ENCODE measurements at regions not wholly inside any gene's neighbourhood (a gene's known extent, or its start where the extent isn't known, plus 50 kb on each side); places are given as distances from the start of the nearest gene placed in this dataset.

- TF ChIP-seq, protein P1, sequence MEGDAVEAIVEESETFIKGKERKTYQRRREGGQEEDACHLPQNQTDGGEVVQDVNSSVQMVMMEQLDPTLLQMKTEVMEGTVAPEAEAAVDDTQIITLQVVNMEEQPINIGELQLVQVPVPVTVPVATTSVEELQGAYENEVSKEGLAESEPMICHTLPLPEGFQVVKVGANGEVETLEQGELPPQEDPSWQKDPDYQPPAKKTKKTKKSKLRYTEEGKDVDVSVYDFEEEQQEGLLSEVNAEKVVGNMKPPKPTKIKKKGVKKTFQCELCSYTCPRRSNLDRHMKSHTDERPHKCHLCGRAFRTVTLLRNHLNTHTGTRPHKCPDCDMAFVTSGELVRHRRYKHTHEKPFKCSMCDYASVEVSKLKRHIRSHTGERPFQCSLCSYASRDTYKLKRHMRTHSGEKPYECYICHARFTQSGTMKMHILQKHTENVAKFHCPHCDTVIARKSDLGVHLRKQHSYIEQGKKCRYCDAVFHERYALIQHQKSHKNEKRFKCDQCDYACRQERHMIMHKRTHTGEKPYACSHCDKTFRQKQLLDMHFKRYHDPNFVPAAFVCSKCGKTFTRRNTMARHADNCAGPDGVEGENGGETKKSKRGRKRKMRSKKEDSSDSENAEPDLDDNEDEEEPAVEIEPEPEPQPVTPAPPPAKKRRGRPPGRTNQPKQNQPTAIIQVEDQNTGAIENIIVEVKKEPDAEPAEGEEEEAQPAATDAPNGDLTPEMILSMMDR (IDR thresholded peaks at IDR 0.05; ENCODE audit: insufficient read depth, low read depth, low read length, missing control alignments) = no peak
- no peak for DNase-seq (ENCODE audit: low read depth)
- no peak overlapping the region for H3K4me3 ChIP-seq (ENCODE audit: low read depth, low read length)
These were observed 111.1 kb upstream of the GPR149 start for GRCh38 chr3:154540950-154541604.

- H3K4me3 ChIP-seq (ENCODE audit: low read depth, low read length) = no peak overlapping the region
- DNase-seq (ENCODE audit: low read depth) = no peak
- TF ChIP-seq, protein P1 (IDR thresholded peaks at IDR 0.05; ENCODE audit: insufficient read depth, low read depth, low read length, missing control alignments) = no peak
These were observed 108.8 kb upstream of the GPR149 start for GRCh38 chr3:154538566-154539360.

DNA sequence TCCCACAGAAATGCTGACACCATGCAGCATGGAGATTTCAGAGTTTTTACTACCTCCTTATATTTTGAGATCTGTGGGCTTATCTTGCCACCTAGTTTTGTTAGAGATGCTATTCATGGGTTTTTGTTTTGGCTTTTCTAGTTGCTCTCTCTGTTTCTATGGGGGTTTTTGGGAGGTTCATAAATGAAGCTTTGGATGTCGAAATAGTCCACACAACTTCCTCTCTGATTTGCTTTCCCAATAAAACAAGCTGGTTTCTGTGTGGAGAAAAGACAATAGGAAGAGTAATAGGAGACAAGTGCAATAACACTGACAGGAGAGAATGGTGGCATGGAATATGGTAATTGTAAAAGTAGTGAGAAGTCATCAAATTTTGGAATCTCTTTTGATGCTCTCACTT is 106.8 kb upstream of the GPR149 start:
- no peak for DNase-seq (ENCODE audit: low read depth)
- H3K4me3 ChIP-seq (ENCODE audit: low read depth, low read length) = no peak overlapping the region
- TF ChIP-seq, protein P1 (IDR thresholded peaks at IDR 0.05; ENCODE audit: insufficient read depth, low read depth, low read length, missing control alignments) = no peak

DNA sequence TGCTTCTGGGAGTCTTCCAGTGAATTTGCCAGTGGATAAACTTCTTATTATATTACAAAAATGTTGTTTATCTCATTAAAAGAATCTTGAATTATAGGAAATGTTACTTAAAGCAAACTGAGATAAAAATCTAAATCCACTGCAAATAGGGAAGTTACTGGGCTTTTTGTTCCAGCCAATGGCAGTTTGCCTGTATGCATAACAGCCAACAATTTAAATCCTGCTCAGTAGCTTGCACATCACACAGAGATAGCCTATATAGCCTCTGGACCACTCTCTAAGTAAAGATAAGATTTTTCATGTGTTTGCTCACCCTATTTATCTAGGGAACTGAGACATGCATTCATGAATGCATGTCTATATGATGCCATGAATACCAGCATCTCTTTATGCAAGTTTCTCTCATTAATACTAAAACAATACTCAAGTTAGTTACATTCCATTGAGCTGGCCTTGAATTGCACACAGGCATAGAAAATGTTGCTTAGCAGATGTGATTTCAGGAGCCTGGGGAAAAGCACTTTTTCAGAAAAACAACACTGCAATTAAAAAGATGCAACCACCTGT is 92.1 kb upstream of the GPR149 start:
- TF ChIP-seq, protein P1 (IDR thresholded peaks at IDR 0.05; ENCODE audit: insufficient read depth, low read depth, low read length, missing control alignments) = no peak
- no peak overlapping the region for H3K4me3 ChIP-seq (ENCODE audit: low read depth, low read length)
- no peak for DNase-seq (ENCODE audit: low read depth)

DNA sequence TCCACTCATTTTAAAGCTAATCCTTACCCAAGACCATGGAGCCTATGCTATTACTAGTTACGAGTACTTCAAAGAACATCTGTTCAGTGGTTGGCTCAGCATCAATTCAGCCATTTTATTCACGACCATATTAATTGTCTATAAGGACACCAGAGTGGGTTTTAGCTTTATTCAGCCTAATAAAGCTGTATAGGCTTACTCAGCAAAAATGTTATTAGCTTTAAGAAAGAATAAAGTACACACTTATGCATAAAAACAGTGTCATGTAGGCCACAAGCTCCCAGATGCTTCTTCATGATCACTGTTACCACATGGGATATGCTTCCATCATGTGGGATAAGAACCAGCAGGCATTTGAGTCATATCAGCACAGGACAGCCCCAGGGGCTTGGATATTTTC is 87.4 kb upstream of the GPR149 start:
- no peak overlapping the region for H3K4me3 ChIP-seq (ENCODE audit: low read depth, low read length)
- no peak for DNase-seq (ENCODE audit: low read depth)
- TF ChIP-seq, protein P1 (IDR thresholded peaks at IDR 0.05; ENCODE audit: insufficient read depth, low read depth, low read length, missing control alignments) = no peak

GRCh38 chr3:154515921-154516320 is 85.9 kb upstream of the GPR149 start:
- H3K4me3 ChIP-seq (ENCODE audit: low read depth, low read length) = no peak overlapping the region
- TF ChIP-seq, protein P1 (IDR thresholded peaks at IDR 0.05; ENCODE audit: insufficient read depth, low read depth, low read length, missing control alignments) = no peak
- no peak for DNase-seq (ENCODE audit: low read depth)
